ENCODE measurements at regions not wholly inside any gene's neighbourhood (a gene's known extent, or its start where the extent isn't known, plus 50 kb on each side); places are given as distances from the start of the nearest gene placed in this dataset.

DNA sequence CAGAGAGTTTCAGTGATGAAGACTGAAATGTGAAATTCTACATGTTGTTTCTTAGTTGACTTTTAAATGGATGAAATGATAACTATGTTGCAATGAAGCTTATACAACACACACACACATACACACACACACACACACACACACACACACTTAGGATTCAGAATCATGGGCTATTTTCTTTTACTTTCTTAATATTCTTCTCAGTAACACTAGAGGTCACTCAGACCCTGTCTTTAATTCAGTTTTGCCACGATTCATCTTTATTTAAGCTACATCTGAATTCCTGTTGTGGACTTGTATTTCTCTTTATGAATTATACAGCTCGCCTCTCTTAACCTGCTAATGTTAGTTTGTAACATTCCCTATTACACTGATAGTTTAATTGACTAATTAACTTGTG, 109.6 kb upstream of the GOT2 start:
- no peak for DNase-seq (ENCODE audit: extremely low read depth, insufficient read length)
- Histone ChIP-seq H3K27me3 (replicated peaks; ENCODE audit: control insufficient read depth, insufficient read depth, low read length) (no peaks in the 10 kb centered on the region), H3K36me3 (ENCODE audit: control insufficient read depth, insufficient read depth, low read length) (no peaks in the 10 kb centered on the region), H3K4me3 (replicated peaks; ENCODE audit: low read depth, low read length) (no peak overlapping the region)
- TF ChIP-seq, protein P1, sequence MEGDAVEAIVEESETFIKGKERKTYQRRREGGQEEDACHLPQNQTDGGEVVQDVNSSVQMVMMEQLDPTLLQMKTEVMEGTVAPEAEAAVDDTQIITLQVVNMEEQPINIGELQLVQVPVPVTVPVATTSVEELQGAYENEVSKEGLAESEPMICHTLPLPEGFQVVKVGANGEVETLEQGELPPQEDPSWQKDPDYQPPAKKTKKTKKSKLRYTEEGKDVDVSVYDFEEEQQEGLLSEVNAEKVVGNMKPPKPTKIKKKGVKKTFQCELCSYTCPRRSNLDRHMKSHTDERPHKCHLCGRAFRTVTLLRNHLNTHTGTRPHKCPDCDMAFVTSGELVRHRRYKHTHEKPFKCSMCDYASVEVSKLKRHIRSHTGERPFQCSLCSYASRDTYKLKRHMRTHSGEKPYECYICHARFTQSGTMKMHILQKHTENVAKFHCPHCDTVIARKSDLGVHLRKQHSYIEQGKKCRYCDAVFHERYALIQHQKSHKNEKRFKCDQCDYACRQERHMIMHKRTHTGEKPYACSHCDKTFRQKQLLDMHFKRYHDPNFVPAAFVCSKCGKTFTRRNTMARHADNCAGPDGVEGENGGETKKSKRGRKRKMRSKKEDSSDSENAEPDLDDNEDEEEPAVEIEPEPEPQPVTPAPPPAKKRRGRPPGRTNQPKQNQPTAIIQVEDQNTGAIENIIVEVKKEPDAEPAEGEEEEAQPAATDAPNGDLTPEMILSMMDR (IDR thresholded peaks at IDR 0.05; ENCODE audit: insufficient read depth, low read length, poor library complexity, severe bottlenecking) = peak; percentile 31

DNA sequence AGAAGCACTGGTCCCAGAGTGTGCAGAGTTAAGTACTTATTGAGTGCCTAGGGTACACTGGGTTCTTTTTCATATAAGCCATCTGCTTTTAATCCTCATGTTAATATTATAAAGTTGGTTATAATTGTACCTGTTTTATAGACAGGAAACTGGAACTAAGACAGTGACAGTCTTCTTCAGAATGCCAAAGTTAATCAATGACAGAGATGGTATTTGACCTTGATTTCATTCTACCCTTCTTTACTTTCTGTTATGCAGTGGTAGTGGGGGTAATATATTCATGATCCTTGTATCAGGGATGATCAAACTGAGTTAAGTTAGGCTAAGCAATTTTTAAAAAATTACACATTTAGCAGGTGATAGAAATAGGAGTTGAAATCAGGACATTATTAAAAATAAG, 108.6 kb upstream of the GOT2 start:
- Histone ChIP-seq H3K36me3 (ENCODE audit: control insufficient read depth, insufficient read depth, low read length) (no peaks in the 10 kb centered on the region), H3K4me3 (replicated peaks; ENCODE audit: low read depth, low read length) (no peak overlapping the region), H3K27me3 (replicated peaks; ENCODE audit: control insufficient read depth, insufficient read depth, low read length) (no peaks in the 10 kb centered on the region)
- no peak for DNase-seq (ENCODE audit: extremely low read depth, insufficient read length)
- TF ChIP-seq, protein P1 (IDR thresholded peaks at IDR 0.05; ENCODE audit: insufficient read depth, low read length, poor library complexity, severe bottlenecking) = no peak

DNA sequence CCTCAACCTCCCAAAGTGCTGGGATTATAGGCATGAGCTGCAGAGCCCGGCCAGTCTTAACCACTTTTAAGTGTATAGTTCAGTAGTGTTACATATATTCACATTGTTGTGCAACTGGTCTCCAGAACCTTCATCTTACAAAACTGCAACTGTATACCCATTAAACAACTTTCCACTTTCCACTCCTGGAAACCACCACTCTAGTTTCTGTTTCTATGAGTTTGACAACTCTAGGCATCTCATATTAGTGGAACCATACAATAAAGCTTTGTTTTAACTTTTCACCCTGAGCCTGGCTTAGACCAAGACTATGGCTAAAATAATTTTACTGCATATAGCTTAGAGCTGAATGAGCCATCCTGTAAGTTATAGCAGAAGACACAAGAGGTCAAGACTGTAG, 108.0 kb upstream of the GOT2 start:
- Histone ChIP-seq H3K27me3 (replicated peaks; ENCODE audit: control insufficient read depth, insufficient read depth, low read length) (no peaks in the 10 kb centered on the region), H3K36me3 (ENCODE audit: control insufficient read depth, insufficient read depth, low read length) (no peaks in the 10 kb centered on the region), H3K4me3 (replicated peaks; ENCODE audit: low read depth, low read length) (no peak overlapping the region)
- DNase-seq (ENCODE audit: extremely low read depth, insufficient read length) = no peak
- TF ChIP-seq, protein P1 (IDR thresholded peaks at IDR 0.05; ENCODE audit: insufficient read depth, low read length, poor library complexity, severe bottlenecking) = no peak

DNA sequence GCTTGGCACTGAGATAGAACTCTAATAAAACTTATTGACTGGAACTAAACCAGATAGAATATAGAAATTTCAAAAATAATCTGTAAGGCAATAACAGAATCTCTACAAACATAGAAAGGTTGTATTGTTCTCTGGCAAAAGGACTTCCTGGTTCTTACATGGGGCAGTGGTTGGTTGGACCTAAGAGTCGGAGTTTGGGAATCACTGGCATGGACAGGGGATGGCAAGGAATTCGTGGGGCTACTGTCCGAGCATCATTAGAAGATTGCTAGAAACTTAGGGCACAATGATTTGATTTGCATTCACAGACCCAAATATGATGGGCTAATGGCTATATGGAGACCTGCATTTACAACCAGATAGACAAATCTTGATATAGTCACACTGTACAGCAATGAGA, 103.8 kb upstream of the GOT2 start:
- Histone ChIP-seq H3K4me3 (replicated peaks; ENCODE audit: low read depth, low read length) (no peak overlapping the region), H3K27me3 (replicated peaks; ENCODE audit: control insufficient read depth, insufficient read depth, low read length) (no peaks in the 10 kb centered on the region), H3K36me3 (ENCODE audit: control insufficient read depth, insufficient read depth, low read length) (no peaks in the 10 kb centered on the region)
- no peak for DNase-seq (ENCODE audit: extremely low read depth, insufficient read length)
- TF ChIP-seq, protein P1 (IDR thresholded peaks at IDR 0.05; ENCODE audit: insufficient read depth, low read length, poor library complexity, severe bottlenecking) = no peak

DNA sequence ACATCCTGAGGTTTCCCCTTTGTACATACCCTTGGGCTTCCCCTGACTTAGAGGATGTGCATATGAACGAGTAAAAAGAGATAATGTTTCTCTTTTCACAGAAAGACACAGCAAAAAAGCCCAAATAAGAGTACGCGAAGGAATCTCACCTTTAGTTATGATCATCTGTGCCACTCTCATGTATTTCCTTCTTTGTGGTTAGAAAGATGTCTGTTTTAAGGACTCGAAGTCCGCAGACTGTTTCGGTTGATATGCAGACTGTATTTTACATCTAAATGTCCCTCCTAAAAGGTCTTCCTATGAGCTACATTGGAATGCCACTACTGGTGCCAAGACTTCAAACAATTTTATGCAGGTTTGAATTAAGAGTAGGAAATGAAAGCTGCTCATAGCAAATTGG, 102.3 kb upstream of the GOT2 start:
- H3K36me3 ChIP-seq (ENCODE audit: control insufficient read depth, insufficient read depth, low read length) = no peaks in the 10 kb centered on the region
- no peaks in the 10 kb centered on the region for H3K27me3 ChIP-seq (replicated peaks; ENCODE audit: control insufficient read depth, insufficient read depth, low read length)
- H3K4me3 ChIP-seq (replicated peaks; ENCODE audit: low read depth, low read length) = no peak overlapping the region
- TF ChIP-seq, protein P1 (IDR thresholded peaks at IDR 0.05; ENCODE audit: insufficient read depth, low read length, poor library complexity, severe bottlenecking) = no peak
- DNase-seq (ENCODE audit: extremely low read depth, insufficient read length) = no peak

DNA sequence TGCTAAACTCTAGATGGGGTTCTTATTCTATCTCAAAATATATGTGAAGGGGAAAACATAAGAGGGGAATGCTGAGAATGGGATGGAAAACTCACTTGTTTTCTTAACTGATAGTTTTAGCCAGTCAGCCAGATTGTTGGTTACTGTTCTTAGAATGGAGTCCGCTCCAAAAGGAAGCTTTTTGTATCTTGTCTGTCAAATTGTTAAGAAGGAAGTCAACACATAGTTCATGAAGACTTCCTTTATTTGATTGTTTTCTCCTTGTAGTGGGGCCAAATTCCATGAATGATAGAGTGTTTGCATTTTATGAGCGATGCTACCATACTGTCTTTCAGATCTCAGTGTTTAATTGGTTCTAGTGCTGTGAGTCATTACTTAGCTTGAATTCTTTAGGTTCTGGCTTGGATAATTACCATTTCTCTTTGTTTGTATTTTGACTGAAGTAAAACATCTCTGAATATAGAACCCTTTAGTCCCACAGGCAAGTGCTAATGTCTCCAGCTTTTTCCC, 98.3 kb upstream of the GOT2 start:
- Histone ChIP-seq H3K36me3 (ENCODE audit: control insufficient read depth, insufficient read depth, low read length) (no peaks in the 10 kb centered on the region), H3K4me3 (replicated peaks; ENCODE audit: low read depth, low read length) (no peak overlapping the region), H3K27me3 (replicated peaks; ENCODE audit: control insufficient read depth, insufficient read depth, low read length) (no peaks in the 10 kb centered on the region)
- DNase-seq (ENCODE audit: extremely low read depth, insufficient read length) = no peak
- TF ChIP-seq, protein P1 (IDR thresholded peaks at IDR 0.05; ENCODE audit: insufficient read depth, low read length, poor library complexity, severe bottlenecking) = no peak

All from GM06990 (cell line).